ENCODE measurements at regions not wholly inside any gene's neighbourhood (a gene's known extent, or its start where the extent isn't known, plus 50 kb on each side); places are given as distances from the start of the nearest gene placed in this dataset.

DNA sequence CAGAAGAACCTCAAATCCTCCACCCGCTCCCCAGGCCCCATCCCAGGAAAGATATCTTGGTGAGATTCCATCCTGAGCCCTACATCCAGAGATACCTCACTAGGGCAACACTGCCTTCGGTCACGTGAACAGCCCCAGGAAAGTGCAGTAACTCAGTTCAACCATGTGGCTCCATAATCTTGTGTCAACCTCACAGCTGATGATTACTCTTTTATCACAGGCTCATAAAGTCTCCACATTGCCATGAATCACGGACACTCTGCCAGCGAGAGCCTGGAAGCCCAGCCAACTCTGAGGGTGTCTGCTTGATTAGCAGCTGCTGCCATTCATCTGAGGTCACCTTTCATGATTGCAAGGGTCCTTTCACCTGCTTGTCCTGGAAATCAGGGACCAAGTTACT, 175.8 kb upstream of the LRFN2 start:
- TF ChIP-seq, protein P1, sequence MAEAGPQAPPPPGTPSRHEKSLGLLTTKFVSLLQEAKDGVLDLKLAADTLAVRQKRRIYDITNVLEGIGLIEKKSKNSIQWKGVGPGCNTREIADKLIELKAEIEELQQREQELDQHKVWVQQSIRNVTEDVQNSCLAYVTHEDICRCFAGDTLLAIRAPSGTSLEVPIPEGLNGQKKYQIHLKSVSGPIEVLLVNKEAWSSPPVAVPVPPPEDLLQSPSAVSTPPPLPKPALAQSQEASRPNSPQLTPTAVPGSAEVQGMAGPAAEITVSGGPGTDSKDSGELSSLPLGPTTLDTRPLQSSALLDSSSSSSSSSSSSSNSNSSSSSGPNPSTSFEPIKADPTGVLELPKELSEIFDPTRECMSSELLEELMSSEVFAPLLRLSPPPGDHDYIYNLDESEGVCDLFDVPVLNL (CRISPR knock-in tag; IDR thresholded peaks at IDR 0.05; ENCODE audit: low read depth) = no peak
- TF ChIP-seq MYC (IDR thresholded peaks at IDR 0.05; ENCODE audit: low read depth, low read length) (no peak), MYC (CRISPR knock-in tag; IDR thresholded peaks at IDR 0.05; ENCODE audit: borderline replicate concordance, low read depth) (no peak), KLF6 (CRISPR knock-in tag; IDR thresholded peaks at IDR 0.05; ENCODE audit: borderline replicate concordance) (no peak), GTF3C2 (IDR thresholded peaks at IDR 0.05; ENCODE audit: borderline replicate concordance, extremely low read depth, insufficient read length) (no peak), ARID4B (CRISPR knock-in tag; IDR thresholded peaks at IDR 0.05) (no peak), EZH2 (IDR thresholded peaks at IDR 0.05; ENCODE audit: borderline replicate concordance, low read depth, low read length) (no peak)
- TF ChIP-seq, protein P2, sequence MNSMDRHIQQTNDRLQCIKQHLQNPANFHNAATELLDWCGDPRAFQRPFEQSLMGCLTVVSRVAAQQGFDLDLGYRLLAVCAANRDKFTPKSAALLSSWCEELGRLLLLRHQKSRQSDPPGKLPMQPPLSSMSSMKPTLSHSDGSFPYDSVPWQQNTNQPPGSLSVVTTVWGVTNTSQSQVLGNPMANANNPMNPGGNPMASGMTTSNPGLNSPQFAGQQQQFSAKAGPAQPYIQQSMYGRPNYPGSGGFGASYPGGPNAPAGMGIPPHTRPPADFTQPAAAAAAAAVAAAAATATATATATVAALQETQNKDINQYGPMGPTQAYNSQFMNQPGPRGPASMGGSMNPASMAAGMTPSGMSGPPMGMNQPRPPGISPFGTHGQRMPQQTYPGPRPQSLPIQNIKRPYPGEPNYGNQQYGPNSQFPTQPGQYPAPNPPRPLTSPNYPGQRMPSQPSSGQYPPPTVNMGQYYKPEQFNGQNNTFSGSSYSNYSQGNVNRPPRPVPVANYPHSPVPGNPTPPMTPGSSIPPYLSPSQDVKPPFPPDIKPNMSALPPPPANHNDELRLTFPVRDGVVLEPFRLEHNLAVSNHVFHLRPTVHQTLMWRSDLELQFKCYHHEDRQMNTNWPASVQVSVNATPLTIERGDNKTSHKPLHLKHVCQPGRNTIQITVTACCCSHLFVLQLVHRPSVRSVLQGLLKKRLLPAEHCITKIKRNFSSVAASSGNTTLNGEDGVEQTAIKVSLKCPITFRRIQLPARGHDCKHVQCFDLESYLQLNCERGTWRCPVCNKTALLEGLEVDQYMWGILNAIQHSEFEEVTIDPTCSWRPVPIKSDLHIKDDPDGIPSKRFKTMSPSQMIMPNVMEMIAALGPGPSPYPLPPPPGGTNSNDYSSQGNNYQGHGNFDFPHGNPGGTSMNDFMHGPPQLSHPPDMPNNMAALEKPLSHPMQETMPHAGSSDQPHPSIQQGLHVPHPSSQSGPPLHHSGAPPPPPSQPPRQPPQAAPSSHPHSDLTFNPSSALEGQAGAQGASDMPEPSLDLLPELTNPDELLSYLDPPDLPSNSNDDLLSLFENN (IDR thresholded peaks at IDR 0.05; ENCODE audit: low read depth in 2 of 2, low read length in 2 of 2) = no peak
- TF ChIP-seq, protein P3, sequence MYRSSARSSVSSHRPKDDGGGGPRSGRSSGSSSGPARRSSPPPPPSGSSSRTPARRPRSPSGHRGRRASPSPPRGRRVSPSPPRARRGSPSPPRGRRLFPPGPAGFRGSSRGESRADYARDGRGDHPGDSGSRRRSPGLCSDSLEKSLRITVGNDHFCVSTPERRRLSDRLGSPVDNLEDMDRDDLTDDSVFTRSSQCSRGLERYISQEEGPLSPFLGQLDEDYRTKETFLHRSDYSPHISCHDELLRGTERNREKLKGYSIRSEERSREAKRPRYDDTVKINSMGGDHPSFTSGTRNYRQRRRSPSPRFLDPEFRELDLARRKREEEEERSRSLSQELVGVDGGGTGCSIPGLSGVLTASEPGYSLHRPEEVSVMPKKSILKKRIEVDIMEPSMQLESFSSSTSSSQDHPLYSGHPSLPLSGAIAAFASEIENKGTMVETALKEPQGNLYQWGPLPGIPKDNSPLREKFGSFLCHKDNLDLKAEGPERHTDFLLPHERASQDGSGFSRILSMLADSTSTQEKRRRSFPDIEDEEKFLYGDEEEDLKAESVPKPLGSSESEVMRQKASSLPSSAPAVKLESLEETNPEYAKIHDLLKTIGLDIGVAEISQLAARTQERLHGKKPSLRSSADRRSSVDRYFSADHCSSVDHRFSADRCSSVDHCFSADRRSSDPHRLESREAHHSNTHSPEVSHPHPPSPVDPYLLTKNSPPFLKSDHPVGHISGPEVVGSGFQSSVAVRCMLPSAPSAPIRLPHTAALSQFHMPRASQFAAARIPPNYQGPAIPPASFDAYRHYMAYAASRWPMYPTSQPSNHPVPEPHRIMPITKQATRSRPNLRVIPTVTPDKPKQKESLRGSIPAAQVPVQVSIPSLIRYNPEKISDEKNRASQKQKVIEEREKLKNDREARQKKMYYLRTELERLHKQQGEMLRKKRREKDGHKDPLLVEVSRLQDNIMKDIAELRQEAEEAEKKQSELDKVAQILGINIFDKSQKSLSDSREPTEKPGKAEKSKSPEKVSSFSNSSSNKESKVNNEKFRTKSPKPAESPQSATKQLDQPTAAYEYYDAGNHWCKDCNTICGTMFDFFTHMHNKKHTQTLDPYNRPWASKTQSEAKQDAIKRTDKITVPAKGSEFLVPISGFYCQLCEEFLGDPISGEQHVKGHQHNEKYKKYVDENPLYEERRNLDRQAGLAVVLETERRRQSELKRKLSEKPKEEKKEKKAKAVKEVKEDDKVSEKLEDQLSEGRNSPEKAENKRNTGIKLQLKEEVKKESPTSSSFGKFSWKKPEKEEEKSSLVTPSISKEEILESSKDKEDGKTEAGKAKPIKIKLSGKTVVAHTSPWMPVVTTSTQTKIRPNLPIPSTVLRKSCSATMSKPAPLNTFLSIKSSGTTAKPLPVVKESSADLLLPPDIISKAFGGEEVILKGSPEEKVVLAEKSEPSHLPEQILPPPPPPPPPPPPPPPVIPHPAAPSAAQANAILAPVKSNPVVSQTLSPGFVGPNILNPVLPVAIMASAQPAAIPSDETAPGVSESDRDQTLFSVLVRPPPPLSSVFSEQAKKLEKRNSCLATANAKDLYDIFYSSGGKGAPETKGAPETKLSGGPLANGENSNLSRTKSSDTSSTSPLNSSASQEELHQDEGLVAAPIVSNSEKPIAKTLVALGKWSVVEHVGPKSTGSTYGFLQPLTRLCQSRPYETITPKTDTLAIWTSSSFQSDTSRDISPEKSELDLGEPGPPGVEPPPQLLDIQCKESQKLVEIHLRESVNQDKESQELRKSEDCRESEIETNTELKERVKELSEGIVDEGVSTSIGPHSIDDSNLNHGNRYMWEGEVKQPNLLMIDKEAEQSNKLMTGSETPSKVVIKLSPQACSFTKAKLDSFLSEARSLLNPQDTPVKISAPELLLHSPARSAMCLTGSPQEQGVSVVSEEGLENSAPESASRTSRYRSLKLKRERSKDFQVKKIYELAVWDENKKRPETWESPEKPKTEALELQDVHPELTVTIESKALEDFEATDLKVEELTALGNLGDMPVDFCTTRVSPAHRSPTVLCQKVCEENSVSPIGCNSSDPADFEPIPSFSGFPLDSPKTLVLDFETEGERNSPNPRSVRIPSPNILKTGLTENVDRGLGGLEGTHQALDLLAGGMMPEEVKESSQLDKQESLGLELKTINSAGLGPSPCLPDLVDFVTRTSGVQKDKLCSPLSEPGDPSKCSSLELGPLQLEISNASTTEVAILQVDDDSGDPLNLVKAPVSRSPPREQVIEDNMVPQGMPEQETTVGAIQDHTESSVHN (IDR thresholded peaks at IDR 0.05; ENCODE audit: borderline replicate concordance in 1 of 2, low read depth in 1 of 2) = no peak
